ENCODE measurements at regions not wholly inside any gene's neighbourhood (a gene's known extent, or its start where the extent isn't known, plus 50 kb on each side); places are given as distances from the start of the nearest gene placed in this dataset.

DNA sequence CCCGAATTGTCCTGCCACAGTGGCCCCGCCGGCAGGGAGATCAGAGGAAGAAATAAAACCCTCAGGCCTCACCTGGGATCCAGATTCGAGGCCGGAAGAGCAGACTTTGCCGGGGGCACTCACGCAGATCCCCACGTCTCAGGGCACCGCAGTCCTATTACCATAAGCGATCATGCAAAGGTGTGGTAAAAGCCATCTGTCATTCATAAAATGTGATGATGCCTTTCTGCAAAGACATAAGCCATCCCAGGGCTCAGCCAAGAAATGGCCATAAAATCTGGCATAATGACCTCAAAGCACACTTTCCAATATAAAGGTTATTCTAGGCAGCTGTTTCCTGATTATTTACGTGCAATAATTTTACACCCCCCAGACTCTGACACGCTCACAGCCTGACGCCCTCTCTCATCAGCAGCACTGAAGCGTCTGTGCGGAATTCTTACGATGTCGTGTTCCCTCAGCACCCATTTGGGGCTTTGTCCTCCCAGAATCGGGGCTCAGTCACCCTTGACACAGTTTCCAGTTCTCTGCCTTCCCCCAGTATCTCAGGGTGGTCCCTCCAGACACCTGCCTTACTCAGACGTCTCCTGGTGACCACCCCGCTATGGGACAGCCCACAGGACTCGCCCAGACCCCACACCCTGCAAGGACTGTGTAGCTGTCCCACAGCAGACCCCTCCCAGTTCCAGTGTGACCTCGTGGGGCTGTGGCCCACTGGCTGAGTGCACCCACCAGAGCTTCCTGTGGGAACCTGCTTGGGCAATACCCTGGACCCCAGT, 74.3 kb upstream of the FAM20C start:
- TF ChIP-seq, protein P1, sequence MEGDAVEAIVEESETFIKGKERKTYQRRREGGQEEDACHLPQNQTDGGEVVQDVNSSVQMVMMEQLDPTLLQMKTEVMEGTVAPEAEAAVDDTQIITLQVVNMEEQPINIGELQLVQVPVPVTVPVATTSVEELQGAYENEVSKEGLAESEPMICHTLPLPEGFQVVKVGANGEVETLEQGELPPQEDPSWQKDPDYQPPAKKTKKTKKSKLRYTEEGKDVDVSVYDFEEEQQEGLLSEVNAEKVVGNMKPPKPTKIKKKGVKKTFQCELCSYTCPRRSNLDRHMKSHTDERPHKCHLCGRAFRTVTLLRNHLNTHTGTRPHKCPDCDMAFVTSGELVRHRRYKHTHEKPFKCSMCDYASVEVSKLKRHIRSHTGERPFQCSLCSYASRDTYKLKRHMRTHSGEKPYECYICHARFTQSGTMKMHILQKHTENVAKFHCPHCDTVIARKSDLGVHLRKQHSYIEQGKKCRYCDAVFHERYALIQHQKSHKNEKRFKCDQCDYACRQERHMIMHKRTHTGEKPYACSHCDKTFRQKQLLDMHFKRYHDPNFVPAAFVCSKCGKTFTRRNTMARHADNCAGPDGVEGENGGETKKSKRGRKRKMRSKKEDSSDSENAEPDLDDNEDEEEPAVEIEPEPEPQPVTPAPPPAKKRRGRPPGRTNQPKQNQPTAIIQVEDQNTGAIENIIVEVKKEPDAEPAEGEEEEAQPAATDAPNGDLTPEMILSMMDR (conservative IDR thresholded peaks at IDR 0.05 in 1 of 2, IDR thresholded peaks at IDR 0.05 in 1 of 2; ENCODE audit: extremely low read depth in 1 of 2, insufficient read depth in 1 of 2, low read depth in 1 of 2, low read length in 2 of 2) = no peak
- no peak for TF ChIP-seq EZH2 (IDR thresholded peaks at IDR 0.05; ENCODE audit: borderline replicate concordance, low read length)

All from mammary epithelial cell (primary cell).